CD8-positive, alpha-beta memory T cell (primary cell): ENCODE measurements at regions not wholly inside any gene's neighbourhood (a gene's known extent, or its start where the extent isn't known, plus 50 kb on each side); places are given as distances from the start of the nearest gene placed in this dataset.

ENCODE experiments used
- CTCF ChIA-PET: fragments of 350-600 bp; sonication (Branson Sonifier 250); formaldehyde crosslinking; loops from one replicate; lab custom pipeline; 2021; ENCODE audit warnings: antibody characterized with exemption; lab: Charles Lee
- POLR2A ChIA-PET: fragments of 350-600 bp; sonication (Branson Sonifier 250); formaldehyde crosslinking; loops from one replicate; lab custom pipeline; 2021; ENCODE audit warnings: antibody characterized with exemption; lab: Charles Lee
- DNase-seq, 5 donors: peaks; one replicate each; pipeline versions ENCODE4 v3.0.0 to v3.0.0-alpha.2; 2020 to 2022; ENCODE audit warnings: mixed read lengths in 1 of 5
- H3K27ac ChIP-seq: one replicate; pipeline ENCODE4 v1.7.0; 2013; ENCODE audit warnings: low read depth, mild to moderate bottlenecking, low read length, moderate library complexity
- H3K27me3 ChIP-seq: 2 replicates; pipeline ENCODE4 v1.7.0; 2013; ENCODE audit warnings: low read length, mild to moderate bottlenecking; ENCODE audit not compliant: insufficient read depth, poor library complexity, severe bottlenecking
- H3K36me3 ChIP-seq: 2 replicates; pipeline ENCODE4 v1.7.0; 2013; ENCODE audit warnings: mild to moderate bottlenecking, low read length, moderate library complexity; ENCODE audit not compliant: insufficient read depth
- H3K4me1 ChIP-seq: 2 replicates; pipeline ENCODE4 v1.7.0; 2013; ENCODE audit warnings: mild to moderate bottlenecking, low read length, moderate library complexity; ENCODE audit not compliant: insufficient read depth
- H3K4me3 ChIP-seq: 2 replicates; pipeline ENCODE4 v1.7.0; 2013; ENCODE audit warnings: mild to moderate bottlenecking, low read length
- H3K9me3 ChIP-seq: 2 replicates; pipeline ENCODE4 v1.7.0; 2013; ENCODE audit warnings: mild to moderate bottlenecking, low read length
- H3K27ac Mint-ChIP-seq, 8 donors: one replicate each; pipeline ENCODE4 v1.8.0; 2020 to 2021; ENCODE audit warnings: mixed read lengths in 8 of 8, mild to moderate bottlenecking in 6 of 8, inconsistent platforms in 3 of 8, moderate library complexity in 3 of 8
- H3K27me3 Mint-ChIP-seq, 2 donors: one replicate each; pipeline ENCODE4 v1.8.0; 2020 to 2021; ENCODE audit warnings: mixed read lengths in 2 of 2, mild to moderate bottlenecking in 1 of 2, moderate library complexity in 1 of 2
- H3K36me3 Mint-ChIP-seq, 3 donors: one replicate each; pipeline ENCODE4 v1.8.0; 2020 to 2021; ENCODE audit warnings: mixed read lengths in 3 of 3, inconsistent platforms in 1 of 3, mild to moderate bottlenecking in 1 of 3
- H3K4me1 Mint-ChIP-seq, 3 donors: one replicate each; pipeline ENCODE4 v1.8.0; 2020 to 2021; ENCODE audit warnings: mixed read lengths in 3 of 3, inconsistent platforms in 1 of 3, mild to moderate bottlenecking in 1 of 3
- H3K4me3 Mint-ChIP-seq, 7 donors: one replicate each; pipeline ENCODE4 v1.8.0; 2020 to 2021; ENCODE audit warnings: mixed read lengths in 7 of 7, mild to moderate bottlenecking in 6 of 7, moderate library complexity in 4 of 7, inconsistent platforms in 2 of 7
- H3K9me3 Mint-ChIP-seq, 5 donors: one replicate each; pipeline ENCODE4 v1.8.0; 2020 to 2022; ENCODE audit warnings: mixed read lengths in 5 of 5, mild to moderate bottlenecking in 3 of 5, moderate library complexity in 2 of 5, inconsistent platforms in 1 of 5

GRCh38 chr12:124165695-124166094 is 129.2 kb upstream of the RFLNA start:
- Mint-ChIP-seq H3K36me3 (peaks cover 0 to 4% (median 0%) of the 10 kb centered on the region in 3 donors), H3K4me1 (no peaks in the 10 kb centered on the region), H3K9me3 (peaks cover 0 to 2% (median 0%) of the 10 kb centered on the region in 5 donors), H3K27me3 (peaks cover 2 to 5% of the 10 kb centered on the region in 2 donors), H3K4me3 (no peak overlapping the region), H3K27ac (no peak overlapping the region)
- Histone ChIP-seq H3K9me3 (no peaks in the 10 kb centered on the region), H3K27me3 (no peaks in the 10 kb centered on the region), H3K4me3 (no peak overlapping the region), H3K27ac (no peak overlapping the region), H3K36me3 (no peaks in the 10 kb centered on the region), H3K4me1 (no peaks in the 10 kb centered on the region)
- ChIA-PET CTCF (no interaction called here), POLR2A (no interaction called here)
- no peak for DNase-seq

- H3K36me3 ChIP-seq, result no peaks in the 10 kb centered on the region
- peaks cover 0 to 4% (median 0%) of the 10 kb centered on the region in 3 donors for H3K36me3 Mint-ChIP-seq
Measured at GRCh38 chr12:124167141-124167540, 127.8 kb upstream of the RFLNA start.

GRCh38 chr12:124168016-124168786 is 126.7 kb upstream of the RFLNA start:
- no peak for DNase-seq

More at GRCh38 chr12:124167141-124167540, 127.8 kb upstream of the RFLNA start:
- peaks cover 2 to 10% of the 10 kb centered on the region in 2 donors for H3K27me3 Mint-ChIP-seq
- ChIA-PET CTCF (interaction anchor here (1.1 kb wide), 1 partner anchor 10 kb away, joined by 3 read pairs; no protein-coding TSS in a partner anchor), POLR2A (no interaction called here)
- H3K4me1 Mint-ChIP-seq, result no peaks in the 10 kb centered on the region
- H3K9me3 Mint-ChIP-seq, result peaks cover 0 to 2% (median 0%) of the 10 kb centered on the region in 5 donors
- Histone ChIP-seq H3K9me3 (no peaks in the 10 kb centered on the region), H3K4me1 (no peaks in the 10 kb centered on the region), H3K4me3 (no peak overlapping the region), H3K27ac (no peak overlapping the region), H3K27me3 (no peaks in the 10 kb centered on the region)
- H3K27ac Mint-ChIP-seq, result no peak overlapping the region
- no peak overlapping the region for H3K4me3 Mint-ChIP-seq
- no peak for DNase-seq

GRCh38 chr12:124169577-124170284 is 125.2 kb upstream of the RFLNA start:
- Histone ChIP-seq H3K36me3 (no peaks in the 10 kb centered on the region), H3K27me3 (no peaks in the 10 kb centered on the region), H3K4me1 (no peaks in the 10 kb centered on the region), H3K27ac (no peak overlapping the region), H3K4me3 (no peak overlapping the region), H3K9me3 (no peaks in the 10 kb centered on the region)
- Mint-ChIP-seq H3K4me3 (no peak overlapping the region), H3K36me3 (no peaks in the 10 kb centered on the region), H3K9me3 (peaks cover 0 to 2% (median 0%) of the 10 kb centered on the region in 5 donors), H3K27ac (peak overlapping the region in 1 of 8 donors; percentile 61), H3K4me1 (no peaks in the 10 kb centered on the region), H3K27me3 (peaks cover 2 to 18% of the 10 kb centered on the region in 2 donors)
- ChIA-PET CTCF (no interaction called here), POLR2A (no interaction called here)
- DNase-seq, result no peak

More at GRCh38 chr12:124168016-124168786, 126.7 kb upstream of the RFLNA start:
- Mint-ChIP-seq H3K4me1 (no peaks in the 10 kb centered on the region), H3K27ac (no peak overlapping the region), H3K9me3 (peaks cover 0 to 2% (median 0%) of the 10 kb centered on the region in 5 donors), H3K4me3 (no peak overlapping the region), H3K27me3 (peaks cover 2 to 12% of the 10 kb centered on the region in 2 donors), H3K36me3 (peaks cover 0 to 4% (median 0%) of the 10 kb centered on the region in 3 donors)
- H3K27me3 ChIP-seq, result no peaks in the 10 kb centered on the region
- ChIA-PET POLR2A (no interaction called here), CTCF (no interaction called here)
- no peak overlapping the region for H3K4me3 ChIP-seq
- H3K4me1 ChIP-seq, result no peaks in the 10 kb centered on the region
- H3K9me3 ChIP-seq, result no peaks in the 10 kb centered on the region
- no peak overlapping the region for H3K27ac ChIP-seq
- no peaks in the 10 kb centered on the region for H3K36me3 ChIP-seq

- H3K36me3 ChIP-seq, result no peaks in the 10 kb centered on the region
- Mint-ChIP-seq H3K9me3 (no peaks in the 10 kb centered on the region), H3K4me3 (peak overlapping the region in 1 of 7 donors; percentile 28), H3K27ac (no peak overlapping the region), H3K36me3 (no peaks in the 10 kb centered on the region), H3K4me1 (no peaks in the 10 kb centered on the region), H3K27me3 (peaks cover 2 to 22% of the 10 kb centered on the region in 2 donors)
- POLR2A ChIA-PET, result no interaction called here
- no peak overlapping the region for H3K4me3 ChIP-seq
- no peak overlapping the region for H3K27ac ChIP-seq
- H3K4me1 ChIP-seq, result no peaks in the 10 kb centered on the region
- DNase-seq, result no peak
- no peaks in the 10 kb centered on the region for H3K9me3 ChIP-seq
- no peaks in the 10 kb centered on the region for H3K27me3 ChIP-seq
- CTCF ChIA-PET, result no interaction called here
Measured at GRCh38 chr12:124170760-124171159, 124.1 kb upstream of the RFLNA start.

GRCh38 chr12:124171231-124171979 is 123.5 kb upstream of the RFLNA start:
- Mint-ChIP-seq H3K36me3 (no peaks in the 10 kb centered on the region), H3K9me3 (no peaks in the 10 kb centered on the region), H3K4me1 (no peaks in the 10 kb centered on the region), H3K4me3 (no peak overlapping the region), H3K27me3 (peaks cover 2 to 26% of the 10 kb centered on the region in 2 donors), H3K27ac (peak overlapping the region in 1 of 8 donors; percentile 47)
- Histone ChIP-seq H3K27ac (no peak overlapping the region), H3K36me3 (no peaks in the 10 kb centered on the region), H3K27me3 (no peaks in the 10 kb centered on the region), H3K4me3 (no peak overlapping the region), H3K9me3 (no peaks in the 10 kb centered on the region), H3K4me1 (no peaks in the 10 kb centered on the region)
- ChIA-PET POLR2A (no interaction called here), CTCF (no interaction called here)
- no peak for DNase-seq

GRCh38 chr12:124172636-124173035 is 122.3 kb upstream of the RFLNA start:
- Histone ChIP-seq H3K27me3 (no peaks in the 10 kb centered on the region), H3K4me3 (no peak overlapping the region), H3K4me1 (no peaks in the 10 kb centered on the region), H3K36me3 (no peaks in the 10 kb centered on the region), H3K27ac (no peak overlapping the region), H3K9me3 (no peaks in the 10 kb centered on the region)
- ChIA-PET CTCF (no interaction called here), POLR2A (no interaction called here)
- no peak for DNase-seq
- Mint-ChIP-seq H3K9me3 (no peaks in the 10 kb centered on the region), H3K4me3 (no peak overlapping the region), H3K27ac (no peak overlapping the region), H3K27me3 (peaks cover 5 to 26% of the 10 kb centered on the region in 2 donors), H3K4me1 (peaks cover 0 to 2% (median 0%) of the 10 kb centered on the region in 3 donors), H3K36me3 (no peaks in the 10 kb centered on the region)
